NCI-H1105 (cell line): ENCODE measurements at regions not wholly inside any gene's neighbourhood (a gene's known extent, or its start where the extent isn't known, plus 50 kb on each side); places are given as distances from the start of the nearest gene placed in this dataset.

Experiments
- DNase-seq: peaks from one replicate; lab custom pipeline; 2025; lab: John Stamatoyannopoulos, UW

DNA sequence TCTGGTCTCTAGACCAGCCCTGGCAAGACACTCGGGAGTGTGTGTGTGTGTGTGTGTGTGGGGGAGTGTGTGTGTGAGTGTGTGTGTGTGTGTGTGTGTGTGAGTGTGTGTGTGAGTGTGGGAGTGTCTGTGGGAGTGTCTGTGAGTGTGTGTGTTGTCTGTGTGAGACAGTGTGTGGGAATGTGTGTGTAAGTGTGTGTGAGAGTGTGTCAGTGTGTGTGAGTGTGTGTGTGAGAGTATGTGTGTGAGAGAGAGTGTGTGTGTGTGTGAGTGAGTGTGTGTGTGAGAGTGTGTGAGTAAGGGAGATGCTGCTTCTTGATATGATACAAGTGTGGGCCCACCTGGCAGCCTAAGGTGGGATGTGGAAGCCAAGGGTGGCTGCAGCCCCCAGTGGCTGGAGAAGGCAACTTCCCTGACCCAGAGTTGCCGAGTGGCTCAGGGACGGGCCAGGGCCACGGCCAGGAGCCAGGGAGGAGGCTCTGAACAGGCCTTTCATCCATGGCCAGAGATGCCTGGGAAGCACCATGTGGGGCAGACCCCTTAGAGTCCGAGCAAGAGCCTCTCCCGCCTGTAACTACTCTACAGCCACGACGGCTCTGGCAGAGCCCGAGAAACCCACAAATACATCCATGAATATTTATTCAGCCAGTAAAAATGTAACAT is 159.3 kb upstream of the MYCN start:
- DNase-seq = no peak

DNA sequence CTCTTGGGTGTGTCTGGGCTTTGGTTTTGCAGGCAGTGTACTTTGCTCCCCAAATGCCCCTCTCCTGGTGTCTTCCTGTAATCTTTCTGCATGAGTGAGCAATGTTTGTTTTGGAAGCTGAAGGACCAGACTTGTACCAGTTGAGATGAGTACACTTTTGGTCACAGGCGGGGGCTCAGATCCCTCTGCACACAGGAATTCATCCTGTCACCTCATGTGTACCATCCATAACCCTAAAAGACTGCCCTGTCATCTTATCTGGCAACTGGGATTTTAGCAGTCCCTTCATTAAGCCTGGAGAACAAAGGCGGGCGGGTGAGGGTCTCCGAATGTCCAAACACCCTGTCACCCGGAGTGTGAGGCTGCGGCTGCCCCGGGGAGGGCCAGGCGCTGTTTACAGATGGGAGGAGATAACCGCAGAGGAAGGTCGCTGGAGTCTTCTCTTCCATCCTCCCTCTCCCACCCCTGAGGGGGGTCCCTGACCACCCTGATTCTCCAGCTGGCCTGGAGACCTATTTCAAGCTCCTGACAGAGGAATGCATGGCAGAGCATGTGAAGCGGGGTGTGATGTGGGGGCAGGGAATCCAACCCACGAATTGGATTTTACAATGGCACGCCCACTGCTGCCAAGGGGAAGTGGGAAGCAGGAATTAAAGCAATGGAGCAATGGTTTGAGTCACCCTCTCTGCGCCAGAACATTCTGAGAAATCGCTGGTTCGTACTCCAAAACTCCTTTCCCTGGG is 158.2 kb upstream of the MYCN start:
- DNase-seq = no peak

DNA sequence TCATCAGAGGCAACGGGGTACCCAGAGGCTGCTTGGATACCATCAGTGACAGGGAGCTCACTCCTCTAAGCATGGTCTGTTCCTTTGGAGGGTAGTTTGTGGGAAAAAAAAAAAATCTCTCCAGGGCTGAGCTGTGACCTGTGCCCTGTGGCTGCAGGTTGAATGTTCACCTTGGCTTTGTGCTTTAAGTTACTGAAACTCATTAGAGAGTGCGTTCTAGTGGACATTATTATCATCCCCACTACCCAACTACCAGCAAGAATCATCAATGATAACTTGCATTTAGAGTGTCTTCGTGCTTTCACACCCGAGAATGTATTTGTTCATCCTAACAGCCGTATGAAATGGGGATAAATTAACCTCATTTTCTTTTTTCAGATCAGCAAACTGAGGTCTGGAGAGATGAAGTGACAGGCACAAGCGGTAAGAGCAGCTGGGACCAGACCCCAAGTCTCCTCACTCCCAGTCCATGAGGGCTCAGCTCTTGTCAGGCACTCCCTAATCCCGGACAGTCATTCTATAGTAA is 157.5 kb upstream of the MYCN start:
- no peak for DNase-seq

DNA sequence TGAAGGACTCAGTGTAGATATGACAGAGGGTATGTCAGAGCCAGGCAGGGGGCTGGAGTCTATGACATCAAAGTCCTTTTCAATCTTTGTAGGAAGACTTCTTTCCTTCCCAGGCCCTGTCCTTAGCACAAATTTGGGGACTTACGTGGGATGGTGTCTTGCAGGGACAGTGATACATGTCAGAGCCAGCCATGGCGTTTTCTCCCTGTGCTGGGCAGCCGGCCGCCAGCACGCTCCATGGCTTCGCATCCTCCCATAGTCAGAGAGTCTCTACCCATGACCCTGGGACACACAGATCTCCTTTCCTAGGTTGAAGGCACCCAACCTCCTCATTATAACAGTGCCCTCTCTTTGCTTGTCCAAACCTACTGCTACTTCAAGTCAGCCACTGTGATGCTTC is 156.9 kb upstream of the MYCN start:
- no peak for DNase-seq

DNA sequence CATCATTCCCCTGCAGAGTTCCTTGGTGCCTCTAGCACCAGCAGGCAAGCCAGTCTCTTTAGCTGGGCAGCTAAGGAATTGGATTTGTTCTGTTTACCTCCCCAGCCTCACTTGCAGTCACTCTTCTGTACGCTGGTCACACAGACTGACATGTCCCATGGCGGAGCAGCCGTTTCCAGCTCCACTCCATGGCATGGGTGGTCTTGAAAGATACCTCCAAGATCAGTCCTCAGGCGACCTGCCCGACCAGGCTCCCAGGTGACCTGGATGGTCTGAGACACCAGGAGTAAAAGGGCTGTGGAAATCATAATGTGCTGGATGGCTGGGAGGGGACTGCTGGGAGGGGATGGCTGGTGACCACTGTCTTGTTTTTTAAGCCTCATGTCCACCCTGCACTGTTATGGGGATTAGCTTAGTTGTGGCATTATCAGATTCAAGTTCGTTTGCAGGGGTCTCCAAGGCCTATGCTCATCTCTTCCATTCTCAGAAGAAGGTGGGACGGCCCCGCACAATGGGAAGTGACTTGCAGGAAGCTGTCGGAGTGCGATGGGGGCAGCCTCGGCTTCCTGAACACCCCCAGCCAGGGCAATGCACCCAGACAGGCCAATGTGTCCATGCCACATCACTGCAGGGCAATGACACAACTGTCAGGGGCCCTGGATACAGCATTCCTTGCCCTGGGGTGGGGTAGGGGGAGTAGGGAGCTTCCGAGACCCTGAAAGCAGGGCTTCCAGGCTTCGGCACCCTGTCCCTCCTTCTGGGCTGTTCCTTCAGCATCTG is 156.1 kb upstream of the MYCN start:
- no peak for DNase-seq

DNA sequence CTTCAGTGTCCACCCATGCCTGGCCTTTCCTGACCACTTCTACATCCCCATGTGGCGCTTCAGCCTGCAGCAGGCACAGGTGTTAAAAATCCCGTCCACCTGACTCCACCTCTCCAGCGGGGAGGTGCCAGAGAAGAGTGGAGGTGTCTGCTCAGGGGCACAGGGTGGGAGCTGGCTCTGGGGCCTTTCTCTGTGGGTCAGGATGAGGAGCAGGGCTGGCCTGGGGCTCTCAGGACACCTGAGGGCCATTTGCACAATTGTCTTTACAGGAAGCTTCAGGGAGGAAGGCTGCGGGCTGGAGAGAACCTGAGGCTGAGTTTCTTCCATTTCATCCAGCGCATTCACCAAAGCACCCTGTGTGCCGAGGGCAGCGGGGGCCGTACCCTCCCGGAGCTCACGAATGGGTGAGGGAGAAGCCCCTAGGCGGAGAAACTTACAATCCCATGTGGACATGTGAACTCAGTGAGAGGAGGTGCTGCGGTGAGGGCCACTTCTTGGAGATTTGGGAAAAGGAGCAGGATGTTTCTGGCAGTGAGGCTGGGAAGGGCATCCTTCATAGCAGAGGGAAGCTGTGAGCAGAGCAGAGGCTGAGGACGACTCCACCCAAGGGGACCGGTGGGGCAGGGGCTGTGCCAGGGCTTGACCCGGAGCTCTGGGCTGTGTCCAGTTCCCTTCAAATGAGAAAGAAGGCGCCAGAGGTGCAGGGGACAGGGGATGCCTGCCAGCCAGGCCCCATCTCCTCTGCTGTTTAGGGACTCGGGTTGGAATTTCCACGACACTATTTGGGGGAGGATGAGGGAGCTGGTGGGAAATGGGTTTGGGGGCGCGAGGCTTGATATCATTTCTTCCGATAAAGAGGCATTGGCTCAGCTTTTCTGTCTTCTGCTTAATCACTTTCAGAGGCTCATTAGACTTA is 155.2 kb upstream of the MYCN start:
- no peak for DNase-seq

DNA sequence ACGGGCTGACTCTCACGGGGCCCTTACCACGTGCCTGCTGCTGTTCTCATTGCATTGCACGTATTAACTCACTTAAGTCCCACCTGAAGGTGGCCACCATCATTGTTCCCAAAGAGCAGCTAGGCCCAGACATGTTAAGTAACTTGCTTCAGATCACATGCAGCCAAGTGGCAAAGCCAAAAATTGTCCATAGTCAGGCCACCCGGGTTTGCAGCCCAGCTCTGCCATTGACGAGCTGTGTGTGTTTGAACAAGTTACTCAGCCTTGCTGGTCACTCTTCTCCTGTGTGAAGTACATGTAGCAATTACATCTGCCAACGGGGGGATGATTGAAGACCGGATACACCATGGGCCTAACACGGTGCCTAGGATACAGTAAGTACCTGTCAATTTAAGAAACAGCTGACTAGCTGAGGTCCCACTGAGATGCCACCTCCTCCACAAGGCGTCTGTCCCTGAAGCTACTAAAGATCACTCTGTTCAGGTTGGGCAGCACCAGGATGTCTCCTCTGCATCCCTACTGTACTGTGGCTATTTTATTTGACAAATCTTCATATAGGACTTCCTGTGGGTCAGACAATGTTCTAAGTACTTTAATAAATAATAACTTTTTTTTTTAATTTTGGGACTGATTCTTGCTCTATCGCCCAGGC is 154.2 kb upstream of the MYCN start:
- no peak for DNase-seq

DNA sequence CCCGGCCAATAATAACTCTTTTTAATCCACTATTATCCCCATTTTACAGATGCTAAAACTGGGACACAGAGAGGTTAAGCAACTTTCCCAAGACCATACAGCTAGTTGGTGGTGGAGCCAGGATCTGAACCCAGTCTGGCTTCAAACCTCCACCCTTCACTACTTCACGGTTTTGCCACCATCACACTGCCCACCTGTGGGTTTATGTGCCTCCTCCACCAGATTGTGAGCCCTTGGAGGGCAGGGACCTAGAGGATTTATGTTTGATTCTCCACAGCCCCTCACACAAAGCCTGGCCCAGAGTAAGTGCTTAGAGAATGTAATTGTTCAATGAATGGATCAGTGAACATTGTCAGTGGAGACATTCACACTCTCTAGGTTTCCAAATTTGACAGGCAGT is 153.4 kb upstream of the MYCN start:
- DNase-seq = no peak

DNA sequence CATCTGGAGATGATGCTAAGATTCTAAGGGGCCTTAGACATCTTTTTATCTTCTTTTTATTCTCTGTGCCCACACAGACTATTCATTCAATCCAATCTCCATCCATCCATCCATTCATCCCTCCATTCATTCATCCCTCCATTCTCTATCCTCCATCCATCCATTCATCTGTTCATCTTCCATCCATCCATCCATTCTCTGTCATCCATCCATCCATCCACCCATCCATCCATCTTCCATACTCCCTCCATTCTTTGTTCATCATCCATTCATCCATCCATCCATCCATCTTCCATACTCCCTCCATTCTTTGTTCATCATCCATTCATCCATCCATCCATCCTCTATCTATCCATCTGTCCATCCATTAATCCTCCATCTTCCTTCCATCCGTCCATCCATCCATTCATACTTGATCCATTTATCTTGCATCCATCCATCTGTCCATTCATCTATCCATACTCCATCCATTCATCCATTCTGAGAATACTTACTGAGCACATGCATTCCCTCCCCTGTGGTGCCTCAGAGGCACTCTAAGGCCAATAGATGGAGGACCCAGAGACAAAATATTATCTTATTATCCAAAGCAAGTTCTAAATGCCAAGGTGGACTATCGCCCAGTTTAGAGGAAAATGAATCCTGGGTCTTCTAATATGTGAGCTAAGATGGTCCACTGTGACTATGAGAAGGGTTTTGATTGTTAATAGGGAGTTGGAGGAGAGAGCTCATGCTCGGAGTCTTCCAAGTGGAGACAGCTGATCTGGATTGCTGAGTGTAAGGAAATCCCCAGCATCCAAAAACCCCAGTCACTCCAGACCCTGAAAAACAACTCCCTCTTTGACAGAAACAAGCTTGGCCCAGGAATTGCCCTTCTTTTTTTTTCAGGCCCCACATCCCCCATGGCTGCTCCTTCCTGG is 152.6 kb upstream of the MYCN start:
- no peak for DNase-seq

DNA sequence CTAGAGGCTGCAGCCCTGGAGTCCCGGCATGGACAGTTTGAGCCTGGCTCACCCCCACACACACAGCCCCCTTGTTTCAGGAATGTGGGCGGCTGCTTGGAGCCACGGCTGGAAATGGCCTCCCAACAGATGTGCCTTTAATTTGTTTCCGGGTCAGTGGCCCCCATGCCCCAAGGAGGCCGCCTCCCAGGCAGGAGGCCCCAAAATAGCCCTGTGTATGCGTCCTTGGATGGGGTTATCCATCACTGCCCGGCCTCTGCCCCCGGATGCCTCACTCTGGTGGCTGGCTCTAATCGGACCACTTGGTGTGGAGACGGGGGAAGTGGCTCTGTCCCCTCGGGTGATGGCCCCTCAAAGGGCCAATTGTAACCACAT is 151.9 kb upstream of the MYCN start:
- no peak for DNase-seq

DNA sequence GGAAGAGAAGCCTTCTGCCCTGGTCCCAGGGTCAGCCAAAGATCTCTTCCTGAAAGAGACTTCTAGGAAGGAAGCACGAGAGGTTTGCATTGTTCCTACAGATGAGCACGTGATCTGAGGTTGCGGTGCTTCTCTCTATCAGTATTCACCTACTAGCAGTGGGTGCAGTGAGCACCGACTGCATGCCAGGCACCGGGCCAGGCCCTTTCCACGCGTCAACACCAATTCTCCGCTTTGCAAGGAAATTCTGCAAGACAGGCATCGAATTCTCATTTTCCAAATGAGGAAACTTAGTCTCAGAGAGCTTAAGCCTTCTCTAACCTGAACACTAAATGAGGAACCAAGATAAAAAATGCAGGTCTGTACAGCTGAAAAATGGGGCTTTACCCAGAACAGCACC is 151.5 kb upstream of the MYCN start:
- DNase-seq = no peak

DNA sequence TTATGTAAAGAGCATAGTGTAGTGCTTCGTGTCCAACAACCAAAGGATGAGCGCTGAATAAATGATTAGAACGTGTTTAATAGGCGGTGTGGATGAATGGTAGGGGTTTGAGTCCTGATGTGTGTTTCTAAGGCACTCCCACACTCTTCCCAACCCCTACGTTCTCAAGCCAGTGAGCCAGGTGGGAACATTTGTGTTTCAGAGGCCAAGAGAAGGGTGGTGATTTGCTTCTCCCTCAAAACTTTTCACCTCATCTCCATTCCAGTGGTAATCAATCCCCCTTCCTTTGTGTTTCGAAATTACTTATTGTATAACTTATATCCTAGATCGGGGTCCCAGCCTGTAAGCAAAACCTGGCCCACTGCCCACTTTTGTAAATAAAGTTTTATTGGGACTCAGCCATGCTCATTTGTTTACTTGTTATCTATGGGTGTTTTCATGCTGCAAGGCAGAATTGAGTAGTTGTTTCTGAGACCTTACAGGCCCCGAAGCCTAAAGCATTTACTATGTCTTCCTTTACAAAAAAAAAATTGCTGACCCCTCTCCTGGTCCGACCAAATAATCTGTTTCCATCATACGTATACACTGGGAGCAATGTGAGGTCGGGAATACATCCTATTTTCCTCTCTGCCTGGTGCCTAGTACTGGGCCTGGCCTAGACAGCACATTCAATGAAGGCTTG is 150.8 kb upstream of the MYCN start:
- DNase-seq = no peak

DNA sequence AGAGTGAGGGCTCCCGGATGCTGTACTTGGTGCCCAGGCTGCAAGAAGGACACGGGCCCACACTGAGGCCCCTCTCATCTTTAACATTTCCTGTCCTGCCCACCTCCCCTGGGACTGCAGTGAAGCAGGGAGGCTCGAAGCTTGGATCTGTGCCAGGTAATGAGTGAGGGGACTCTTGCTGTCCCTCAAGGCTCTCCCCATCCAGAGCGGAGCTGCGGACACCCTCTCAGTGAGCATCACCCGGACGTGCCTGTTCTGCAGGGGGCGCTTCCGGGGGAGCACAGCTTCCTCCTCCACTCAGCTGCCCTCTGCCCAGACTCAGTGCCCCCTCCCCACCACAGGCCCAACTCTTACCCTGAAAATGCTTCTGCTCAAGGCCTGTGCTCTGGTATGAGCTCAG is 150.0 kb upstream of the MYCN start:
- no peak for DNase-seq

DNA sequence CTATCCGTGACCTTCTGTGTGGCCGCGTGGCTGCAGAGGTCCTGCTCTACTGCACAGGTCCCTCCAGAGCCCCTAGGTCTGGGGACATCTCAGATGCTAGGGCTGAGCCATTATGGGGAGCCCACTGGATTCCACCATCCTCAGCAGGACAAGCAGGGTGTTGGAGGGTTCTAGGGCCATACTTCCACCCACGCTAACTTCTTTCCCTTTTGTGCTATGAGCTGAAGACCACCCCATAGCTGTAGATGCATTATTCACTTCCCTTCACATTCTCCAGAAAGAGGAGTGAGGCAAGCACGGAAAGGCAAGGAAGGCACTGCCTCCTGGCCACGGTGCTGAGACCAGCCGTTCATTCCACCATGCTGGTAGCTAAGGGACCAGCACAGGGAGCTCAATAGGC is 149.5 kb upstream of the MYCN start:
- no peak for DNase-seq

DNA sequence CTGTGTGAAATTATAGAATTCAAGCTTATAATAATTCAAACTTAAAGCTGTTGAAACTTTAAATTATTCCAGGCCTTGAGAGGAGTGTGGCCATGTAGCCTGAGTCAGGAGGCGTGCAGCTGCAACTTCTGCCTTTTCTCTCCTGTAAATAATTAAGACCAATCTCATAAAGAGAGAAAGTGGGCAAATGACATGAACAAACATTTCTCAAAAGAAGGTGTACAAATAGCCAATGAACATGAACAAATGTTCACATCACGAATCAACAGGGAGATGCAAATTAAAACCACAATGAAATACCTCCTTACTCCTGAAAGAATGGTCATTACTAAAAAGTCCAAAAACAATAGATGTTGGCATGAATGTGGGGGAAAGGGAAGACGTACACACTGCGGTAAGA is 149.1 kb upstream of the MYCN start:
- no peak for DNase-seq

DNA sequence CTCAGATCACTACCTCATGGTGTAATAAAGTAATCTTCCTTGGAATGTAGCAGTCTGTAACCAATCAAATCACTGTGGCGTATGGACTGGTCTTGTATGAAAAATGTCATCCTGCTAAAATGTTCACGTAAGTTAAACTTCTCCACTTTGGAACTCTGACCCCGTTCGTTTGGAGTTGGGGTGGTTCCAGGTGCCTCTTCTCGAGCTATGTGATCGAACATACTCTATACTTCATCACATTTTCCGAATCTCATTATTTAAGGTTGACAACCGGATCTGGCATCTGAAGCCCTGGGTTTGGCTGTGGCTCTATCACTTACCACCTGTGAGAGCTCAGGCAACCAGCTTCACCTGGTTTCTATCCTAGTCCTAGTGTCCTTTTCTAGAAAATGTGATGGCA is 148.0 kb upstream of the MYCN start:
- no peak for DNase-seq

DNA sequence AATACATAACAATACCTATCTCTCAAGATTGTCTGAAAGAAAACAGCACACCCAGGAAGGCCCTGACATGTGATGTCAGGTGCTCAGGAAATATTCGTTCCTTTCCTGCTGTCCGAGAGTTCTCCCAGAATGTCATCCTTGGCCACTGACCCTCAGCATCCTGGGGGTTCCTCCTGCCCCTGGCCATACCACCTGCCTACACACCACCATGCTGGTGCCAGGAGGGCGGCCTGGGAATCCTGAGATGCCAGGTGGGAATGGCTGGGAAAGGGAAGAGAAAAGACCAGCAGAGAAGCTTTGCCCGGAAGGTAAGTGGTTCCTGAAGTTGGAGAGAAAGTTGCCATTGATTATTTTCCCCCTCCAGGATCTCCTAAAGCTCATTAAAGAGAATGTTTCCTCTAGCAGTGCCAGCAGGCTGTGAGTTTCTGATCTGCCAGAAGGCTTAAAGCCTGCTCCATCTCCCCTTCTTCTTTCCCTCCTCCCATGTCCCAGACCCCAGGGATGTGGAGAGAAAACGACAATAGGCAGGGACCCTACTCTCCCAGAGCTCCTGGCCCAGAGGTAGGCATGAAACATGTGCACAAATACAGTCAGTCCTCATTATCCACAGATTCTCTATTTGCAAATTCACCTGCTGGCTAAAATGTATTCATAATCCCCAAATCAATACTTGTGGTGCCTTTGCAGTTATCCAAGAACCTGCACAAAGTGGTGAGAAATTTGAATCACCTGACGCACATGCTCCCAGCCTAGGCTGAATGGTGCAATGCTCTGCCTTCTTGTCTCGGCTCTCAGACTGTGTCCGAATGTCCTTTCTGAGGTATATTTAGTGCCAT is 147.1 kb upstream of the MYCN start:
- DNase-seq = no peak

DNA sequence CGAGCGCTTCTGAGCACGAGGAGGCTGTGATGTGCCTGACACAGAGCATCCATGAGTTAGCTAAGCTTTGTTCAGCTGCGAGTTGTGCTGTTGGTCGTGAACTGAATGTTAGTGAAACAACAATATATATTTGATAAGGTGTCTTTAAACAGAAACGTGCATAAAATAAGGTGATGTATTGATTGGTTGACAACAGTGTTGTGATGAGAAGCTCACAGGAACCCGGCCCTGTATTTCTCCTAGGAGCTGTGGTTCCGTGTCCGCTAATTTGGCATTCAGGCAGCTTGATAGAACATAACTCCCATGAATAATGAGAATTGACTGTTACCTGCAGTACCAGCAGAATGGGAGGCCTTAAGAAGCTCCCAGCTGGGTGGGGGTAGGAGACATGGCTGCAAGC is 146.4 kb upstream of the MYCN start:
- no peak for DNase-seq

DNA sequence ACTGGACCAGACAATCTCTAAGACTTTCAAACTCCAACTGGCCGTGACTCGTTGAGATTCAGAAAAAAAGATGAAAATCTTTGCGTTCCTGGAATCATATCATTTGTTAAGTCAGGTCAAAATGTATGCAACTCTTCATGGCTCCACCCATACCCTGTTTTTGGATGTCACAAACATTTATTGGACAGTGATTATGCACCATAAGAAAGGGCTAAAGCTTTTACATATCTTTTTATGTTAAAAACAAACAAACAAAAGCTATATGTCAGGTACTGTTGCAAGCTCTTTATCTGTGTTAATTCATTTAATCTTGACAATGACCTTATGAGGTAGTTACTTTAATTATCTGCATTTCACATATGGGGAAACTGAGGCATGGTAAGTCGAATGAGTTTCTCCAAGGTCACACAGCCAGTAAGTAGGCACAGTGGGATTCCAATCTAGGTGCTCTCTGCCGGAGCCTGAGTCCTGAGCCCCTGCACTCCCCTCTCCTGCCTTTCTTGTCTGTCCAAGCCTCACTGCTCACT is 145.7 kb upstream of the MYCN start:
- DNase-seq = no peak
